SK-N-SH (cell line): ENCODE measurements at regions not wholly inside any gene's neighbourhood (a gene's known extent, or its start where the extent isn't known, plus 50 kb on each side); places are given as distances from the start of the nearest gene placed in this dataset.

Experiments used
- CTCF ChIA-PET: fragments of 300-600, 350-600 bp; formaldehyde crosslinking; extraction: SDS; loops from one replicate; lab custom pipeline; 2021; lab: Yijun Ruan, JAX
- POLR2A ChIA-PET: fragments of 350-600 bp; sonication (Branson Sonifier 250); formaldehyde crosslinking; extraction: SDS; loops from one replicate; lab custom pipeline; 2020; ENCODE audit warnings: antibody characterized with exemption, inconsistent platforms; lab: Yijun Ruan, JAX
- DNase-seq: peaks from one replicate; pipeline ENCODE4 v3.0.0; 2012
- H2AFZ ChIP-seq: fragments of 200-600 bp; sonication (generic); 2 replicates; pipeline ENCODE4 v1.8.1; 2016; ENCODE audit warnings: antibody characterized with exemption, mild to moderate bottlenecking, low read depth
- H3F3A ChIP-seq: fragments of 200-600 bp; sonication (generic); replicated peaks from 2 replicates; pipeline ENCODE3; 2016; ENCODE audit warnings: antibody characterized with exemption, mild to moderate bottlenecking; ENCODE audit not compliant: insufficient read depth
- H3K27ac ChIP-seq, 2 experiments: fragments of 200-500 bp in 1 of 2; fragments of 200-600 bp in 1 of 2; sonication (Bioruptor generic) in 1 of 2; sonication (generic), shearing (Covaris generic) in 1 of 2; 2 replicates each; pipeline versions ENCODE4 v1.5.1 to v1.6.1; 2014 to 2016; ENCODE audit warnings: low read depth in 2 of 2, inconsistent platforms in 1 of 2, low read length in 1 of 2, mild to moderate bottlenecking in 1 of 2, mixed read lengths in 1 of 2
- H3K27me3 ChIP-seq: fragments of 200-600 bp; sonication (generic), shearing (Covaris generic); 2 replicates; pipeline ENCODE4 v1.6.1; 2016; ENCODE audit warnings: mixed run types; ENCODE audit not compliant: insufficient read depth
- H3K36me3 ChIP-seq, 2 experiments: fragments of 200-500 bp in 1 of 2; fragments of 200-600 bp in 1 of 2; sonication (Bioruptor generic) in 1 of 2; sonication (generic) in 1 of 2; replicated peaks in 1 of 2; 2 replicates each; pipeline versions ENCODE3 to v1.5.1; 2014 to 2016; ENCODE audit warnings: low read length in 1 of 2, mild to moderate bottlenecking in 1 of 2; ENCODE audit not compliant: insufficient read depth in 2 of 2, control insufficient read depth in 1 of 2
- H3K4me1 ChIP-seq, 2 experiments: fragments of 200-500 bp in 1 of 2; fragments of 200-600 bp in 1 of 2; sonication (Bioruptor generic) in 1 of 2; sonication (generic), shearing (Covaris generic) in 1 of 2; 2 replicates each; pipeline versions ENCODE4 v1.5.1 to v1.6.1; 2014 to 2016; ENCODE audit warnings: low read depth in 1 of 2, low read length in 1 of 2, mixed run types in 1 of 2; ENCODE audit not compliant: insufficient read depth in 2 of 2, control insufficient read depth in 1 of 2
- H3K4me2 ChIP-seq: fragments of 200-600 bp; sonication (generic), shearing (Covaris generic); 2 replicates; pipeline ENCODE4 v1.6.1; 2017; ENCODE audit warnings: mixed run types
- H3K4me3 ChIP-seq, 2 experiments: fragments of 200-500 bp in 1 of 2; fragments of 200-600 bp in 1 of 2; sonication (Bioruptor generic) in 1 of 2; sonication (generic), shearing (Covaris generic) in 1 of 2; 2 replicates each; pipeline versions ENCODE4 v1.5.1 to v1.8.1; 2014 to 2016; ENCODE audit warnings: low read depth in 2 of 2, inconsistent platforms in 1 of 2, low read length in 1 of 2, mild to moderate bottlenecking in 1 of 2, mixed read lengths in 1 of 2, moderate library complexity in 1 of 2
- H3K79me2 ChIP-seq: fragments of 200-600 bp; sonication (generic); 2 replicates; pipeline ENCODE4 v1.8.1; 2017; ENCODE audit warnings: mild to moderate bottlenecking; ENCODE audit not compliant: insufficient read depth
- H3K9ac ChIP-seq: fragments of 200-600 bp; sonication (generic); 2 replicates; pipeline ENCODE4 v1.6.1; 2017; ENCODE audit warnings: mixed run types
- H3K9me2 ChIP-seq: fragments of 200-600 bp; sonication (generic); 2 replicates; pipeline ENCODE4 v1.6.1; 2017; ENCODE audit warnings: mixed run types
- H3K9me3 ChIP-seq: fragments of 200-600 bp; sonication (generic); 2 replicates; pipeline ENCODE4 v1.6.1; 2017; ENCODE audit warnings: mixed run types, mild to moderate bottlenecking, moderate library complexity
- H4K20me1 ChIP-seq: fragments of 200-600 bp; sonication (generic); 2 replicates; pipeline ENCODE4 v1.6.1; 2017; ENCODE audit warnings: mild to moderate bottlenecking, mixed run types; ENCODE audit not compliant: insufficient read depth
- ELF1 ChIP-seq: IDR thresholded peaks from 2 replicates; pipeline ENCODE4 v1.4.0; 2012
- EP300 ChIP-seq, 2 experiments: IDR thresholded peaks; 2 replicates each; pipeline versions ENCODE4 v1.4.0 to v1.6.1; 2012; ENCODE audit warnings: borderline replicate concordance in 1 of 2, low read depth in 1 of 2, low read length in 1 of 2
- EZH2phosphoT487 ChIP-seq: fragments of 200-600 bp; sonication (generic); IDR thresholded peaks from 2 replicates; pipeline ENCODE4 v1.6.1; 2017; ENCODE audit warnings: low read depth, mixed run types, mild to moderate bottlenecking, antibody characterized with exemption, moderate library complexity, borderline replicate concordance
- MEF2A ChIP-seq: IDR thresholded peaks from 2 replicates; pipeline ENCODE4 v1.4.0; 2012; ENCODE audit warnings: low read depth, borderline replicate concordance
- MXI1 ChIP-seq: IDR thresholded peaks from 2 replicates; pipeline ENCODE4 v1.6.1; 2012; ENCODE audit warnings: mild to moderate bottlenecking, low read depth, low read length, improper control_type of control experiment
- RAD21 ChIP-seq: IDR thresholded peaks from 2 replicates; pipeline ENCODE4 v1.6.1; 2012; ENCODE audit warnings: mild to moderate bottlenecking, low read length
- TCF12 ChIP-seq: IDR thresholded peaks from 2 replicates; pipeline ENCODE4 v1.4.0; 2012
- TEAD4 ChIP-seq: IDR thresholded peaks from 2 replicates; pipeline ENCODE4 v1.4.0; 2012; ENCODE audit warnings: mild to moderate bottlenecking, borderline replicate concordance; ENCODE audit not compliant: insufficient read depth
- YY1 ChIP-seq: IDR thresholded peaks from 2 replicates; pipeline ENCODE4 v1.4.0; 2012; ENCODE audit warnings: low read depth, mild to moderate bottlenecking
- WGBS: methylation state at CpG from one replicate; pipeline ENCODE4 v1.1.6; 2017; ENCODE audit warnings: low lambda C conversion rate; 5-methylcytosine and 5-hydroxymethylcytosine counted together
- TF ChIP-seq, protein P1 (sequence below): IDR thresholded peaks from 2 replicates; pipeline ENCODE4; 2012
- TF ChIP-seq, protein P2 (sequence below): IDR thresholded peaks from 2 replicates; pipeline ENCODE4 v1.6.1; 2012; ENCODE audit warnings: mild to moderate bottlenecking, low read depth, low read length, moderate library complexity
- TF ChIP-seq, protein P3 (sequence below): fragments of 150-350 bp; IDR thresholded peaks from 2 replicates; pipeline ENCODE4 v1.6.1; 2016; ENCODE audit warnings: mild to moderate bottlenecking, low read depth, low read length
- TF ChIP-seq, protein P4 (sequence below): fragments of 150-350 bp; IDR thresholded peaks from 2 replicates; pipeline ENCODE4 v1.6.1; 2017; ENCODE audit warnings: antibody characterized with exemption, low read length, low read depth, borderline replicate concordance
- TF ChIP-seq, protein P5 (sequence below): IDR thresholded peaks from 2 replicates; pipeline ENCODE4 v1.4.0; 2012; ENCODE audit warnings: low read depth, borderline replicate concordance

DNA sequence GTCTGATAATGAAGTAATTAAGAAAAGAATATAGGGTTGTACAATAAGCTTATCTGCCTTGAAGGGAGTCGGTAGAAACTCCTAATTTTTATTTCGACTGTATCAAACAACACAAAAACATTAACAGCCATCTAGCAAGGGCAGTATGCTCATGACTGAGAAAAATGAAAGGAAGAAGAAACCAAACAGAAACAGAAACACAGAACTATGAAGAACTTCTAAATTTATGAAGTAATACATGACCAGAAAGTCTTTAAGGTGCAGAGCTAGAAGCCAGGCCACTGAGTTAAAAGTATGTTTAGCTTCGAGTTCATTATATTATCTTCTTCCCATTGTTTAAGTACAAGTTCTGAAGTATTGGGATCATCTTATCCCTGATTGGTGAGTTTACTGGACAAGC lies 367.3 kb upstream of the C9orf72 start:
- Histone ChIP-seq H3F3A (no peaks in the 10 kb centered on the region), H3K4me1 (no peaks in the 10 kb centered on the region; a peak in 2 of 4 replicates), H3K9ac (no peak overlapping the region), H3K9me2 (no peaks in the 10 kb centered on the region), H3K27me3 (no peaks in the 10 kb centered on the region), H3K27ac (no peak overlapping the region), H3K4me3 (no peak overlapping the region), H3K4me2 (no peak overlapping the region), H2AFZ (no peak overlapping the region), H4K20me1 (no peaks in the 10 kb centered on the region), H3K36me3 (no peaks in the 10 kb centered on the region), H3K79me2 (no peaks in the 10 kb centered on the region), H3K9me3 (no peaks in the 10 kb centered on the region)
- ChIA-PET CTCF (interaction anchor here (0.7 kb wide), 1 partner anchor 10 kb away, joined by 3 read pairs; no protein-coding TSS in a partner anchor), POLR2A (no interaction called here)
- TF ChIP-seq EZH2phosphoT487 = no peak
- TF ChIP-seq, protein P1, sequence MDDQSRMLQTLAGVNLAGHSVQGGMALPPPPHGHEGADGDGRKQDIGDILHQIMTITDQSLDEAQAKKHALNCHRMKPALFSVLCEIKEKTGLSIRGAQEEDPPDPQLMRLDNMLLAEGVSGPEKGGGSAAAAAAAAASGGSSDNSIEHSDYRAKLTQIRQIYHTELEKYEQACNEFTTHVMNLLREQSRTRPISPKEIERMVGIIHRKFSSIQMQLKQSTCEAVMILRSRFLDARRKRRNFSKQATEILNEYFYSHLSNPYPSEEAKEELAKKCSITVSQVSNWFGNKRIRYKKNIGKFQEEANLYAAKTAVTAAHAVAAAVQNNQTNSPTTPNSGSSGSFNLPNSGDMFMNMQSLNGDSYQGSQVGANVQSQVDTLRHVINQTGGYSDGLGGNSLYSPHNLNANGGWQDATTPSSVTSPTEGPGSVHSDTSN = no peak
- no peak for TF ChIP-seq RAD21
- TF ChIP-seq, protein P2, sequence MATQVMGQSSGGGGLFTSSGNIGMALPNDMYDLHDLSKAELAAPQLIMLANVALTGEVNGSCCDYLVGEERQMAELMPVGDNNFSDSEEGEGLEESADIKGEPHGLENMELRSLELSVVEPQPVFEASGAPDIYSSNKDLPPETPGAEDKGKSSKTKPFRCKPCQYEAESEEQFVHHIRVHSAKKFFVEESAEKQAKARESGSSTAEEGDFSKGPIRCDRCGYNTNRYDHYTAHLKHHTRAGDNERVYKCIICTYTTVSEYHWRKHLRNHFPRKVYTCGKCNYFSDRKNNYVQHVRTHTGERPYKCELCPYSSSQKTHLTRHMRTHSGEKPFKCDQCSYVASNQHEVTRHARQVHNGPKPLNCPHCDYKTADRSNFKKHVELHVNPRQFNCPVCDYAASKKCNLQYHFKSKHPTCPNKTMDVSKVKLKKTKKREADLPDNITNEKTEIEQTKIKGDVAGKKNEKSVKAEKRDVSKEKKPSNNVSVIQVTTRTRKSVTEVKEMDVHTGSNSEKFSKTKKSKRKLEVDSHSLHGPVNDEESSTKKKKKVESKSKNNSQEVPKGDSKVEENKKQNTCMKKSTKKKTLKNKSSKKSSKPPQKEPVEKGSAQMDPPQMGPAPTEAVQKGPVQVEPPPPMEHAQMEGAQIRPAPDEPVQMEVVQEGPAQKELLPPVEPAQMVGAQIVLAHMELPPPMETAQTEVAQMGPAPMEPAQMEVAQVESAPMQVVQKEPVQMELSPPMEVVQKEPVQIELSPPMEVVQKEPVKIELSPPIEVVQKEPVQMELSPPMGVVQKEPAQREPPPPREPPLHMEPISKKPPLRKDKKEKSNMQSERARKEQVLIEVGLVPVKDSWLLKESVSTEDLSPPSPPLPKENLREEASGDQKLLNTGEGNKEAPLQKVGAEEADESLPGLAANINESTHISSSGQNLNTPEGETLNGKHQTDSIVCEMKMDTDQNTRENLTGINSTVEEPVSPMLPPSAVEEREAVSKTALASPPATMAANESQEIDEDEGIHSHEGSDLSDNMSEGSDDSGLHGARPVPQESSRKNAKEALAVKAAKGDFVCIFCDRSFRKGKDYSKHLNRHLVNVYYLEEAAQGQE = no peak
- TF ChIP-seq MXI1 = no peak
- no peak for TF ChIP-seq TEAD4
- TF ChIP-seq, protein P3, sequence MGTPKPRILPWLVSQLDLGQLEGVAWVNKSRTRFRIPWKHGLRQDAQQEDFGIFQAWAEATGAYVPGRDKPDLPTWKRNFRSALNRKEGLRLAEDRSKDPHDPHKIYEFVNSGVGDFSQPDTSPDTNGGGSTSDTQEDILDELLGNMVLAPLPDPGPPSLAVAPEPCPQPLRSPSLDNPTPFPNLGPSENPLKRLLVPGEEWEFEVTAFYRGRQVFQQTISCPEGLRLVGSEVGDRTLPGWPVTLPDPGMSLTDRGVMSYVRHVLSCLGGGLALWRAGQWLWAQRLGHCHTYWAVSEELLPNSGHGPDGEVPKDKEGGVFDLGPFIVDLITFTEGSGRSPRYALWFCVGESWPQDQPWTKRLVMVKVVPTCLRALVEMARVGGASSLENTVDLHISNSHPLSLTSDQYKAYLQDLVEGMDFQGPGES = no peak
- TF ChIP-seq, protein P4, sequence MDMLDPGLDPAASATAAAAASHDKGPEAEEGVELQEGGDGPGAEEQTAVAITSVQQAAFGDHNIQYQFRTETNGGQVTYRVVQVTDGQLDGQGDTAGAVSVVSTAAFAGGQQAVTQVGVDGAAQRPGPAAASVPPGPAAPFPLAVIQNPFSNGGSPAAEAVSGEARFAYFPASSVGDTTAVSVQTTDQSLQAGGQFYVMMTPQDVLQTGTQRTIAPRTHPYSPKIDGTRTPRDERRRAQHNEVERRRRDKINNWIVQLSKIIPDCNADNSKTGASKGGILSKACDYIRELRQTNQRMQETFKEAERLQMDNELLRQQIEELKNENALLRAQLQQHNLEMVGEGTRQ = no peak
- TF ChIP-seq ELF1 = no peak
- TF ChIP-seq YY1 = no peak
- no peak for TF ChIP-seq TCF12
- no peak for TF ChIP-seq MEF2A
- no peak for TF ChIP-seq EP300 (IDR thresholded peaks at IDR 0.05; ENCODE audit: borderline replicate concordance in 1 of 2, low read depth in 1 of 2, low read length in 1 of 2)
- TF ChIP-seq, protein P5, sequence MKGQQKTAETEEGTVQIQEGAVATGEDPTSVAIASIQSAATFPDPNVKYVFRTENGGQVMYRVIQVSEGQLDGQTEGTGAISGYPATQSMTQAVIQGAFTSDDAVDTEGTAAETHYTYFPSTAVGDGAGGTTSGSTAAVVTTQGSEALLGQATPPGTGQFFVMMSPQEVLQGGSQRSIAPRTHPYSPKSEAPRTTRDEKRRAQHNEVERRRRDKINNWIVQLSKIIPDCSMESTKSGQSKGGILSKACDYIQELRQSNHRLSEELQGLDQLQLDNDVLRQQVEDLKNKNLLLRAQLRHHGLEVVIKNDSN = no peak
- no peak for DNase-seq
- WGBS = 77% methylated on average over 3 of the region's 3 CpGs
